ENCODE measurements at regions not wholly inside any gene's neighbourhood (a gene's known extent, or its start where the extent isn't known, plus 50 kb on each side); places are given as distances from the start of the nearest gene placed in this dataset.
"Not testable (repeated sequence)": the region's sequence is repeated elsewhere in the genome, so short reads cannot be mapped to it uniquely, and the experiment has no call there.

- not testable (repeated sequence) for TF ChIP-seq POLR2AphosphoS5 (IDR thresholded peaks at IDR 0.05; ENCODE audit: borderline replicate concordance, low read depth, low read length); EZH2 (IDR thresholded peaks at IDR 0.05); FOXP2 (optimal IDR thresholded peaks at IDR 0.05; ENCODE audit: control extremely low read depth, extremely low read length, insufficient read depth)
Measured at GRCh38 chr9:106030146-106030545, 335.8 kb downstream of the TMEM38B start.

Measured in SK-N-MC (cell line).